ENCODE measurements at regions not wholly inside any gene's neighbourhood (a gene's known extent, or its start where the extent isn't known, plus 50 kb on each side); places are given as distances from the start of the nearest gene placed in this dataset.
"Not testable (repeated sequence)": the region's sequence is repeated elsewhere in the genome, so short reads cannot be mapped to it uniquely, and the experiment has no call there.

DNA sequence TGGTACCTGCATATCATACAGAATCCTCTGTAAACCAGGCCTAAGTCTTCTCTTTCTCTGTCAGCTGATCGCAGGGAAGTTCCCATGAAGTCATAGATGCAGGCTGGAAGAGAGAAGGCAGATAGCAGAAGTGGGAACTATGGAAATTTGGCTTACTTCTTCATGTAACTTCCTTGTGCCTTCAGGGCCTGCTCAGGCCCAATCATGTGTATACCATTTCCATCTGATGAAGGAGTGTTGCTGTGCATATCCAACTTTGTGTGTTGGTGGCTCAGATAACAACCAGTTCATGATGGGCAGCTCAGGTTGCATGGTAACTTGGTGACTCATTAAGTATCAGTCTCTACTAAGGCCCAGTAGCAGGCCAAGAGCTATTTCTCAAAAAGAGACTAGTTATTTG lies 53.1 kb upstream of the CEP295 start:
- DNase-seq = peak in 1 of 51 donors; percentile 1

DNA sequence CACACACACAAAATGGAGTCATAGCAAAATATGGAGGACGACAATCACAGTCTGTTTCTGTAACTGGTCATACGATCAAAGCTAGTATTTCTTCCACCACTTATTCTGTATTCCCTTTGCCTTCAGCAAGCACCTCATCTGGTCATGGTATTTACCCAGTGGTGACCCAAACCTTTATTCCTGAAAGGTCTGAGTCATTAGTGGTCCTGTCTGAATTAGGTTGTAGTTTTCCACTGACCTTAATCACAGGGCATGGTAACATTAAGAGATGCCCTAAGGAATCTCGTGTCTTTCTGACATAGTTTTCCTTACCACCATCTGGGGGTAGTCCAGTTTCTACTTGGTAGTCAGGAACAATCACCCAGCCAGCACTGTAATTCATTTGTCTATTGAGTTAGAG lies 54.8 kb upstream of the CEP295 start:
- DNase-seq = no peak

DNA sequence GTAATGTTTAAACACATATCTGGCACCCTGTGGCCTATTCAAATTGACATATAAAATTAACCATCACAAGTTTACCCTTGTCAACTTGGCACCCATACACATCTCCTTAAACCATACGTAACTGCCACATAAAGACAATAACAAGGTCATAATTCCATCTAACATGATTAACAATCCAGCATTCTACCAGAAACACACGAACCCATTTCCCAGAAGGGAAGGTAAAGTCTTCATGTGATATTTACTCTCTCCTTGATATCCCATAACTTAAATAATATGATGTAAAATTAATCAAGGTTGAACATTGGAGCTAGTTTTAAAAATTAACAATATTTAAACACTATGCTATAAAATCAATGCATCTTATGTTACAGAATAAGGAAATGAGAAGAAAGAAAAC lies 55.2 kb upstream of the CEP295 start:
- no peak for DNase-seq

DNA sequence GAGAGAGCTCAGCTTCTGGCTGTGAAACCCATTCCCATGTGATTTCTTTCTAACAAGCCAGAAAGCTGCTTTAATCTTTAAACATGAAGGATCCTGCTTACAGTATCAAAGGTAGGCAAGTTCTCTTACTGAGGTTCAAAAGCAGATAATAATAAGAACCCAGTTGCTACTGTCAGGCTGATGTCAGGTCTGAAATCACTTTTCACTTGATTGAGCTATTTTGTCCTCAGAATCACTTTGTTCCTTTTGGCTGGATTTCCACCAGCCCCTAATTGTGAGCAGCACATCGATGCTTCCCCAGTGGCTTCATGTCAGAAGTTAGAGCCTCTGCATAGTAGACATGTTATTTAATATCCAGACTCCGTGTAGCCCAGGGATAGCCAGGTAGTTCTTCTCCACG lies 55.8 kb upstream of the CEP295 start:
- no peak for DNase-seq

DNA sequence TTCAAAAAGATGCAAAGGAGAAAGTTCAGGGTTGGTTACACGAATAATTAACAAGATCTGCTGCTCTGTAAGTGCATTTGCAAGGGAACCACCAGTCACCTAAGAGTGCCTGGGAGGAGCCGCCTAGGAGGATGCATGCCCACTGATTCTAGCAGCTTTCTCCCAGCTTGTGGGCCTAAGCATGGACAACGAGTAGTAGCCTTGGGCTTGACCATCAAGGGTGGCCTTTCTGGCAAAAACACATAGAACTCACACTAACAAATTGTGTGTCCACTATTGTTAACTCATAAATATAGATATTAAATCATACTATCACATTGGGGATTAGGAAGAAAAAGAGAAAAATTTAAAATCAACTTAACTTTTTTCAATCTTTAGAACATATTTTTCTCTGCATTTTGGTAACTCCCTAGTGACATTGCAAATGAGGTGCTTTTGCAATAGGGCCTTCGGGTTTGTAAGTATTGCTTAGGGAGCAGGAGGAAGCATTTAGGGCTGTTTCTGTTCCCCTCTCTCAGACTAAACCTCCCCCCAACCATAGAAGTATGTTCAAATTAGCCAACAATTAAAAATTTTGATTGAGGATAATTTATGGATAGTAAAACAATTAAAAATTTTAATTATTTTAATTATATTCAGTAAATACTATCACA lies 57.3 kb upstream of the CEP295 start:
- no peak for DNase-seq

DNA sequence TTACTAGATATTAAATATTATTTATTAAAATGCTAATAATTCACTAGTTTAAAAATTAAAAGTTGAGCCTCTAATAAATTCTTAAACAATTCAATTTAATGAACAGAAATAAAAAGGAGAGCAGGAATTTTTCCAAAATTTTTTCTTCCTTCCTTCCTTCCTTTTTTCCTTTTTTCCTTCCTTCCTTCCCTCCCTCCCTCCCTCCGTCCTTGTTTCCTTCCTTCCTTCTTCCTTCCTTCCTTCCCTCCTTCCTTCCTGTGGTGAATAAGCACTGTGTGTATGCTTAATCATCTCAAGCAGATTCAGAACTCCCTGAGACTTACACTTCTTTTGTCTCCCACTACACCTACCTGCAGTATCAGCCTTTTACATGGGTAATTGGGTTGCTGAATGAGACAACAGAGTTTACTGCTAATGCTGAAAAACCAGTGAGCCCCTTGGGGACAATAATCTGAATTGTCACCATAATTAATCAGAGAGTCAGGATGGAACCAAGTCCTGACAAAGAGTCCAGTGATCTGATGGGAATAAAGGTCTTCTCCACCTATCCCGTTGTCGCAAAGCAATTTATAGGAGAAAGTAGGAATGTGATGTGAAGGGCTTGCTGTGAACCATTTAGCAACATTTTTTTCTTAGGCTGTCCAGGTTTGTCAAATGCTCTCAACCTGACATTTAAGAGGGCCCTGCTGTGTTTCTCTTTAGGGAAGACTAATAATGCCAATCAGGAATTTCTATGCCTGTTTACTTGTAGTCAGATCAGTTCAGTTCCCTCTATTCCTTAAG lies 58.1 kb upstream of the CEP295 start:
- DNase-seq = no peak

DNA sequence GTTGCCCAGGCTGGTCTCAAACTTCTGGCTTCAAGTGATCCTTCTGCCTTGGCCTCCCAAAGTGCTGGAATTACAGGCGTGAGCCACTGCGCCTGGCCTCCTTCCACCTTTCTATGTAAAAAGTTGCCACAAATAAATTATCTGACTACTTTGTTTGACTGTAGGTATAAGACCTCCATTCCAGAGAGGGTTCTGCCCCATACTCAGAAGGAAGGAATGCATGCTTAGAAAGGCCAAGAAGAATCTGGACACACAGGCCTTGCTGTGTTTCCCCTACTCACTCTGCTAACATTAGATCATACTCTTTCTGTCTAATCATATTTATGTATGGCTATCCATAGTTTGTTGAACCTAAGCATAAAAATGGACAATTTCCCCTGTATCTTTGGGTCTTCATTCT lies 53.0 kb upstream of the SMCO4 start:
- not testable (repeated sequence) for DNase-seq

Data from hypothalamus (tissue), 51 donors.